ENCODE measurements at regions not wholly inside any gene's neighbourhood (a gene's known extent, or its start where the extent isn't known, plus 50 kb on each side); places are given as distances from the start of the nearest gene placed in this dataset.

DNA sequence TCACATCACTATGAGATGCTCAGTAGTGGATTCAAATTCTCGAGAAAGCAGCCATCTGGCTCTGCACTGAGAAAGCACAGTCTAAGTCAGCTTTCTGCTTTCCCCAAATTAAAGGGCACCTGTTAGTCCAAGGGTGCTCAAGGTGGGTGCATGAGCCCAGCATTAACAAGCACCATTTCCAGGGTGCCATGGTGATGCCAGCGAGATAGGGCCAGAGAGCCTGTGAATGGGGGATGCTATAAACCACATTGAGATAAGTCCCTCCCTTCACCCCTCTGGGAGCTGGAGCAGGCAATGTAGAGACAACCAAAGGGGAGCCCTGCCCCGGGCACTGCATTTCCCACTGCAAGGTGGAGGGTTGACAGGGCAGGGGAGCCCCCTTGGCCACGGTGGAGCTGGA, 568.2 kb downstream of the AJAP1 start:
- TF ChIP-seq EZH2 (IDR thresholded peaks at IDR 0.05; ENCODE audit: low read length, missing control alignments) = no peak
- TF ChIP-seq CTCF (conservative IDR thresholded peaks at IDR 0.05 in 1 of 2, IDR thresholded peaks at IDR 0.05 in 1 of 2; ENCODE audit: low read depth in 1 of 2, low read length in 2 of 2) = no peak
- Histone ChIP-seq H3K27ac (ENCODE audit: insufficient read depth, low read length) (no peak overlapping the region), H3K36me3 (ENCODE audit: control insufficient read depth, insufficient read depth, low read length) (no peaks in the 10 kb centered on the region), H3K9me3 (ENCODE audit: control insufficient read depth, insufficient read depth, low read depth, low read length) (no peaks in the 10 kb centered on the region), H3K4me3 (replicated peaks in 1 of 4; ENCODE audit: control extremely low read depth in 1 of 4, insufficient read depth in 1 of 4, low read depth in 3 of 4, low read length in 4 of 4) (no peak overlapping the region), H3K4me2 (ENCODE audit: extremely low read depth, insufficient read depth, low read length) (no peak overlapping the region), H2AFZ (ENCODE audit: low read length) (no peak overlapping the region), H3K27me3 (ENCODE audit: control insufficient read depth, insufficient read depth, low read length) (no peaks in the 10 kb centered on the region), H3K4me1 (ENCODE audit: control insufficient read depth, extremely low read depth, insufficient read depth, low read length) (no peaks in the 10 kb centered on the region), H4K20me1 (ENCODE audit: control insufficient read depth, extremely low read depth, insufficient read depth, low read length) (no peaks in the 10 kb centered on the region), H3K9ac (ENCODE audit: insufficient read depth, low read length) (no peak overlapping the region), H3K79me2 (ENCODE audit: control insufficient read depth, insufficient read depth, low read length) (no peaks in the 10 kb centered on the region)
- no peak for DNase-seq (ENCODE audit: low read depth in 2 of 2)

- H3K4me2 ChIP-seq (ENCODE audit: extremely low read depth, insufficient read depth, low read length) = no peak overlapping the region
- no peak overlapping the region for H3K27ac ChIP-seq (ENCODE audit: insufficient read depth, low read length)
- H3K9ac ChIP-seq (ENCODE audit: insufficient read depth, low read length) = no peak overlapping the region
- no peaks in the 10 kb centered on the region for H3K79me2 ChIP-seq (ENCODE audit: control insufficient read depth, insufficient read depth, low read length)
- H2AFZ ChIP-seq (ENCODE audit: low read length) = no peak overlapping the region
- DNase-seq (ENCODE audit: low read depth in 2 of 2) = no peak
- no peak overlapping the region for H3K4me3 ChIP-seq (replicated peaks in 1 of 4; ENCODE audit: control extremely low read depth in 1 of 4, insufficient read depth in 1 of 4, low read depth in 3 of 4, low read length in 4 of 4)
- no peak for TF ChIP-seq CTCF (conservative IDR thresholded peaks at IDR 0.05 in 1 of 2, IDR thresholded peaks at IDR 0.05 in 1 of 2; ENCODE audit: low read depth in 1 of 2, low read length in 2 of 2)
- no peaks in the 10 kb centered on the region for H3K27me3 ChIP-seq (ENCODE audit: control insufficient read depth, insufficient read depth, low read length)
- H4K20me1 ChIP-seq (ENCODE audit: control insufficient read depth, extremely low read depth, insufficient read depth, low read length) = no peaks in the 10 kb centered on the region
- H3K36me3 ChIP-seq (ENCODE audit: control insufficient read depth, insufficient read depth, low read length) = no peaks in the 10 kb centered on the region
- no peaks in the 10 kb centered on the region for H3K4me1 ChIP-seq (ENCODE audit: control insufficient read depth, extremely low read depth, insufficient read depth, low read length)
- no peaks in the 10 kb centered on the region for H3K9me3 ChIP-seq (ENCODE audit: control insufficient read depth, insufficient read depth, low read depth, low read length)
Observed at GRCh38 chr1:5221451-5221850, 567.0 kb downstream of the AJAP1 start.

DNA sequence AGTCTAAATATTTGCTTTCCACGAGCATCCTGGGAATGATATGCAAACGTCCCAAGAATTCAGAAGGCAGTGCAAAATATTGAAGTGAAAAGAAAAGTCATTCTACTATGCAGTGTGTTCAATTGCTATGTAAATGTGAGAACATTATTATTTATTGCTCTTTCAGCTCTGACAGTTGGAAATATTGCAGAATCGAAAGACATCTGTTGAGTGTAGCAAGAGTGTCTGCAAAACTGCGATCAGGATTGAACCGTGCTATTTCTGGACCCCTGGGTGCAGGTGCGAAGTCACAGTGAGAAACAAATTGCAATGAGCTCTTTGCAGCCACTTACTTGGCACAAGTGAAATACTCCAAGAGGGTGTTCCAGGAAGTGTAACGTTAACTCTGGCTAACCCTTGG, 566.4 kb downstream of the AJAP1 start:
- TF ChIP-seq CTCF (conservative IDR thresholded peaks at IDR 0.05 in 1 of 2, IDR thresholded peaks at IDR 0.05 in 1 of 2; ENCODE audit: low read depth in 1 of 2, low read length in 2 of 2) = no peak
- TF ChIP-seq EZH2 (IDR thresholded peaks at IDR 0.05; ENCODE audit: low read length, missing control alignments) = no peak
- no peak overlapping the region for H3K4me3 ChIP-seq (replicated peaks in 1 of 4; ENCODE audit: control extremely low read depth in 1 of 4, insufficient read depth in 1 of 4, low read depth in 3 of 4, low read length in 4 of 4)
- H3K27me3 ChIP-seq (ENCODE audit: control insufficient read depth, insufficient read depth, low read length) = no peaks in the 10 kb centered on the region
- H4K20me1 ChIP-seq (ENCODE audit: control insufficient read depth, extremely low read depth, insufficient read depth, low read length) = no peaks in the 10 kb centered on the region
- no peaks in the 10 kb centered on the region for H3K9me3 ChIP-seq (ENCODE audit: control insufficient read depth, insufficient read depth, low read depth, low read length)
- no peaks in the 10 kb centered on the region for H3K4me1 ChIP-seq (ENCODE audit: control insufficient read depth, extremely low read depth, insufficient read depth, low read length)
- H2AFZ ChIP-seq (ENCODE audit: low read length) = no peak overlapping the region
- H3K36me3 ChIP-seq (ENCODE audit: control insufficient read depth, insufficient read depth, low read length) = no peaks in the 10 kb centered on the region
- no peak overlapping the region for H3K27ac ChIP-seq (ENCODE audit: insufficient read depth, low read length)
- no peak overlapping the region for H3K9ac ChIP-seq (ENCODE audit: insufficient read depth, low read length)
- no peak overlapping the region for H3K4me2 ChIP-seq (ENCODE audit: extremely low read depth, insufficient read depth, low read length)
- DNase-seq (ENCODE audit: low read depth in 2 of 2) = no peak
- no peaks in the 10 kb centered on the region for H3K79me2 ChIP-seq (ENCODE audit: control insufficient read depth, insufficient read depth, low read length)

Measured in fibroblast of lung (primary cell).